ENCODE measurements at regions not wholly inside any gene's neighbourhood (a gene's known extent, or its start where the extent isn't known, plus 50 kb on each side); places are given as distances from the start of the nearest gene placed in this dataset.
A peak's percentile ranks its signal among the peaks of the same experiment; 100 is the strongest.

- no peak for FAIRE-seq
- TF ChIP-seq CTCF (IDR thresholded peaks at IDR 0.05; ENCODE audit: insufficient read depth, missing control alignments): no peak
- no peak for DNase-seq (ENCODE audit: insufficient read length, low spot score)
Measured at GRCh38 chr15:47422881-47423665, 294.2 kb upstream of the SEMA6D start.

GRCh38 chr15:47427463-47427862 lies 289.8 kb upstream of the SEMA6D start:
- DNase-seq (ENCODE audit: insufficient read length, low spot score) (no peak), FAIRE-seq (no peak)
- no peak for TF ChIP-seq CTCF (IDR thresholded peaks at IDR 0.05; ENCODE audit: insufficient read depth, missing control alignments)

GRCh38 chr15:47429376-47429775 lies 287.9 kb upstream of the SEMA6D start:
- no peak for TF ChIP-seq CTCF (IDR thresholded peaks at IDR 0.05; ENCODE audit: insufficient read depth, missing control alignments)
- FAIRE-seq (no peak), DNase-seq (ENCODE audit: insufficient read length, low spot score) (no peak)

- DNase-seq (ENCODE audit: insufficient read length, low spot score) (no peak), FAIRE-seq (no peak)
- TF ChIP-seq CTCF (IDR thresholded peaks at IDR 0.05; ENCODE audit: insufficient read depth, missing control alignments): no peak
Measured at GRCh38 chr15:47431501-47431900, 285.8 kb upstream of the SEMA6D start.

GRCh38 chr15:47432826-47433225 lies 284.5 kb upstream of the SEMA6D start:
- FAIRE-seq: no peak
- no peak for DNase-seq (ENCODE audit: insufficient read length, low spot score)
- TF ChIP-seq CTCF (IDR thresholded peaks at IDR 0.05; ENCODE audit: insufficient read depth, missing control alignments): no peak

GRCh38 chr15:47434596-47434995 lies 282.7 kb upstream of the SEMA6D start:
- peak; percentile 11 for FAIRE-seq
- DNase-seq (ENCODE audit: insufficient read length, low spot score): no peak
- no peak for TF ChIP-seq CTCF (IDR thresholded peaks at IDR 0.05; ENCODE audit: insufficient read depth, missing control alignments)

- DNase-seq (ENCODE audit: insufficient read length, low spot score): no peak
- TF ChIP-seq CTCF (IDR thresholded peaks at IDR 0.05; ENCODE audit: insufficient read depth, missing control alignments): no peak
- no peak for FAIRE-seq
Measured at GRCh38 chr15:47437491-47437890, 279.8 kb upstream of the SEMA6D start.

Data from D721Med (cell line).